Esophagus muscularis mucosa (tissue), 4 donors: ENCODE measurements at regions not wholly inside any gene's neighbourhood (a gene's known extent, or its start where the extent isn't known, plus 50 kb on each side); places are given as distances from the start of the nearest gene placed in this dataset.

Experiments used
- EP300 ChIP-seq: sonication (generic); formaldehyde crosslinking; IDR thresholded peaks from one replicate; pipeline ENCODE4 v1.6.1; 2017; ENCODE audit warnings: antibody characterized with exemption
- POLR2AphosphoS5 ChIP-seq, 2 donors: sonication (generic); formaldehyde crosslinking; IDR thresholded peaks; one replicate each; pipeline ENCODE4 v1.6.1; 2017; ENCODE audit warnings: antibody characterized with exemption in 2 of 2
- TF ChIP-seq, protein P1 (sequence below), 3 experiments: fragments of 200-600 bp in 2 of 3; fragments of 450-650 bp in 1 of 3; sonication (generic) in 2 of 3; IDR thresholded peaks; one replicate each; pipeline ENCODE4 v1.5.1; 2017 to 2019; ENCODE audit warnings: antibody characterized with exemption in 3 of 3, mild to moderate bottlenecking in 2 of 3, moderate library complexity in 1 of 3

DNA sequence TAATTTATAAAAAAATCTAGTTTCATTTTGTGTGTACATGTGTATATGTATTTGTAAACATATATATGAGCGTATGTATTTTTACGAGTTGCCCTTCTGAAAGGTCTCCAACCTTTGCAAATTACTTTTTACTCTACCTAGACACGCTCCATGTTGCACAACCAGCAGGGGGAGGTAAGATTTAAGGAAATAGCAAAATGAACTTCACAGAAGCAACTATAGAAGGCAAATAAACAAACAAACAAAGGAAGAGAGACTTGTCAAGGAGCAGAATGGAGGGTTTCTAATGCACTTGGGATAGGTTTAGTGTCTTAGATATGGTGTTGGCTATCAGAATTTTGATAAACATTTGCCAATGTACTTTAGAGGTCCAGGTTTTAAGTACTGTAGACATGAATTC is 820.5 kb upstream of the POU3F3 start:
- TF ChIP-seq EP300 (no peak), POLR2AphosphoS5 (IDR thresholded peaks at IDR 0.05) (no peak)
- TF ChIP-seq, protein P1, sequence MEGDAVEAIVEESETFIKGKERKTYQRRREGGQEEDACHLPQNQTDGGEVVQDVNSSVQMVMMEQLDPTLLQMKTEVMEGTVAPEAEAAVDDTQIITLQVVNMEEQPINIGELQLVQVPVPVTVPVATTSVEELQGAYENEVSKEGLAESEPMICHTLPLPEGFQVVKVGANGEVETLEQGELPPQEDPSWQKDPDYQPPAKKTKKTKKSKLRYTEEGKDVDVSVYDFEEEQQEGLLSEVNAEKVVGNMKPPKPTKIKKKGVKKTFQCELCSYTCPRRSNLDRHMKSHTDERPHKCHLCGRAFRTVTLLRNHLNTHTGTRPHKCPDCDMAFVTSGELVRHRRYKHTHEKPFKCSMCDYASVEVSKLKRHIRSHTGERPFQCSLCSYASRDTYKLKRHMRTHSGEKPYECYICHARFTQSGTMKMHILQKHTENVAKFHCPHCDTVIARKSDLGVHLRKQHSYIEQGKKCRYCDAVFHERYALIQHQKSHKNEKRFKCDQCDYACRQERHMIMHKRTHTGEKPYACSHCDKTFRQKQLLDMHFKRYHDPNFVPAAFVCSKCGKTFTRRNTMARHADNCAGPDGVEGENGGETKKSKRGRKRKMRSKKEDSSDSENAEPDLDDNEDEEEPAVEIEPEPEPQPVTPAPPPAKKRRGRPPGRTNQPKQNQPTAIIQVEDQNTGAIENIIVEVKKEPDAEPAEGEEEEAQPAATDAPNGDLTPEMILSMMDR (IDR thresholded peaks at IDR 0.05) = peak in 1 of 3 experiments; percentile 11
